Upper lobe of right lung (tissue), 1 donor: ENCODE measurements at regions not wholly inside any gene's neighbourhood (a gene's known extent, or its start where the extent isn't known, plus 50 kb on each side); places are given as distances from the start of the nearest gene placed in this dataset.

Source experiments
- ATAC-seq: fragments of 200-7000 bp; cut with Tn5 transposase; one replicate; pipeline ENCODE4 v1.9.1; 2020; ENCODE audit warnings: mild to moderate bottlenecking, moderate library complexity
- DNase-seq: peaks from one replicate; pipeline ENCODE4 v3.0.0-alpha.2; 2020
- H3K27ac ChIP-seq: fragments of 200-600 bp; one replicate; pipeline ENCODE4 v1.8.0; 2022
- H3K27me3 ChIP-seq: fragments of 200-600 bp; one replicate; pipeline ENCODE4 v1.8.0; 2022; ENCODE audit warnings: mild to moderate bottlenecking
- H3K36me3 ChIP-seq: fragments of 200-600 bp; one replicate; pipeline ENCODE4 v1.8.0; 2022
- H3K4me1 ChIP-seq: fragments of 200-600 bp; one replicate; pipeline ENCODE4 v1.8.0; 2022
- H3K4me3 ChIP-seq: fragments of 200-600 bp; one replicate; pipeline ENCODE4 v1.8.0; 2022; ENCODE audit warnings: mild to moderate bottlenecking
- H3K9me3 ChIP-seq: fragments of 200-600 bp; one replicate; pipeline ENCODE4 v1.8.0; 2022
- CTCF ChIP-seq: fragments of 200-600 bp; IDR thresholded peaks from one replicate; pipeline ENCODE4 v1.8.0; 2022; ENCODE audit warnings: antibody characterized with exemption
- intact Hi-C: fragments of 100-400 bp; cut with DNase I; formaldehyde crosslinking; loops from one replicate; pipeline ENCODE4 v1.11.0; 2022
- donor health status: DM: no; HTN: yes; CAD: no; lungs with severe emphysema.

GRCh38 chr2:8119782-8120505 is 561.9 kb upstream of the ID2 start:
- Histone ChIP-seq H3K27me3 (no peaks in the 10 kb centered on the region), H3K27ac (peak overlapping the region; percentile 37), H3K9me3 (no peaks in the 10 kb centered on the region), H3K4me3 (no peak overlapping the region), H3K4me1 (peaks cover 16% of the 10 kb centered on the region), H3K36me3 (no peaks in the 10 kb centered on the region)
- ATAC-seq (peak; percentile 26), DNase-seq (no peak)
- no peak for TF ChIP-seq CTCF
- intact Hi-C loops = no loop called here

GRCh38 chr2:8120506-8120860 is 561.4 kb upstream of the ID2 start:
- no peak for TF ChIP-seq CTCF
- Histone ChIP-seq H3K4me1 (peaks cover 16% of the 10 kb centered on the region), H3K36me3 (no peaks in the 10 kb centered on the region), H3K27me3 (no peaks in the 10 kb centered on the region), H3K9me3 (no peaks in the 10 kb centered on the region), H3K4me3 (no peak overlapping the region), H3K27ac (no peak overlapping the region)
- DNase-seq = no peak
- no peak for ATAC-seq
- intact Hi-C loops = no loop called here

DNA sequence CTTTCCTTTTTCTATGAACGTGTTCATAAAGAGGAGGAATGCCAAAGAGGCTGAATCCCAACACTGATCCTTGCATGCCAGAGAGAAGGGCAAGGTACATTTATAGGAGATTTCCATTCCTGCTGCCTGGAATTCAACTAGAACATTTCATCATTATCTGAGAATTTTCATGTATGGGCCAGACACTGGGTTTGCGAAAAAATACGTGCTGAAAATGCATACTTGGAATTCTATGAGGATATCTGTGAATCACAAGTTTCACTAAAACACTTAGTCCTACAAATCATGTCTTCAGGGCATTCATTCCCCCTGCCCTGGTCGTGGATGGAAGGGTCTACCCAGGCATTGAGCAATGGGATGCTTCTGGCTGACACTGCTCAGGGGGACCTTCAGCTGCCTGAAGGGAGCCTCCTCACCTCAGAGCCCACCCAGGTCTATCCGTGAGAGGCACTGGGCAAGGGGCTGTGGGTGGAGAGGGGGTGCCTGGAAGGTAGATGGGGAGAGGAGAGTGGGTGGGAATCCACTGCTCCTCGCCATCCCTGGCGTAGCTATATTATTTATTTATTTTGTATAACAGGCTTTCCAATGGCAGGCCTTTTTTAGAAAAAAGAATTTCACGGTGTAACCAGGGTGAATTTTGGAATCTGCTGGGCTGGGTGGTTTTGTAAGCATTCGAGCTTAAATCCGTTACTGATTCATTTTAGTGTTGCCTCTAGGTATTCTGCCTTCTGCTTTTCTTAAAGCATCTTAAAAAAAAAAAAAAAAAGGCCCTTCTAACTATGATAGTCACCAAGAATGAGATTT is 560.6 kb upstream of the ID2 start:
- Histone ChIP-seq H3K4me3 (no peak overlapping the region), H3K36me3 (no peaks in the 10 kb centered on the region), H3K9me3 (no peaks in the 10 kb centered on the region), H3K27ac (no peak overlapping the region), H3K27me3 (no peaks in the 10 kb centered on the region), H3K4me1 (peaks cover 16% of the 10 kb centered on the region)
- no peak for TF ChIP-seq CTCF
- DNase-seq (no peak), ATAC-seq (no peak)
- intact Hi-C loops = no loop called here

GRCh38 chr2:8121826-8122513 is 559.9 kb upstream of the ID2 start:
- intact Hi-C loops = no loop called here
- Histone ChIP-seq H3K9me3 (no peaks in the 10 kb centered on the region), H3K4me1 (peaks cover 16% of the 10 kb centered on the region), H3K27ac (no peak overlapping the region), H3K36me3 (no peaks in the 10 kb centered on the region), H3K4me3 (no peak overlapping the region), H3K27me3 (no peaks in the 10 kb centered on the region)
- TF ChIP-seq CTCF = no peak
- ATAC-seq = no peak
- DNase-seq = no peak

- TF ChIP-seq CTCF = no peak
- Histone ChIP-seq H3K9me3 (no peaks in the 10 kb centered on the region), H3K4me3 (no peak overlapping the region), H3K27ac (no peak overlapping the region), H3K36me3 (no peaks in the 10 kb centered on the region), H3K4me1 (peaks cover 16% of the 10 kb centered on the region), H3K27me3 (no peaks in the 10 kb centered on the region)
- DNase-seq (no peak), ATAC-seq (no peak)
- intact Hi-C loops = no loop called here
Observed at GRCh38 chr2:8122520-8122919, 559.3 kb upstream of the ID2 start.
